ENCODE measurements at regions not wholly inside any gene's neighbourhood (a gene's known extent, or its start where the extent isn't known, plus 50 kb on each side); places are given as distances from the start of the nearest gene placed in this dataset.

DNA sequence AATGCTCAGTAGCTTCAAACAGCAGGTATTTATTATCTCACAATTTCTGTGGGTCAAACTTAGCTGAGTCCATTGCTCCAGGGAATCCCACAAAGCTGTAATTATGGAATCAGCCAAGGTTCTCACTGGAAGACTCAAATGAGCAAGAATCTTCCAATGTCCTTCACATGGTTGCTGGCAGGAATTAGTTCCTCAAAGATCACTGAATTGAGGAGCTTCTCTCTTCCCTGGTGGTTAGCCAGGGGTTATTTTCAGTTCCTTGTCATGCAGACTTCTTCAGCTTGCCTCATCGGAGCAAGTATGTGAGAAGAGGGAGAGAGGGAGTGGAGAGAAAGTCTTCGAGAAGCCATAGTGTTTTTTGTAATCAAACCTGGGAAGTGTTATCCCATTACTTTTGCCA, 2331.9 kb downstream of the MAT2B start:
- no peak for TF ChIP-seq MXI1 (conservative IDR thresholded peaks at IDR 0.05; ENCODE audit: poor library complexity, severe bottlenecking)
- TF ChIP-seq TAF1 (IDR thresholded peaks at IDR 0.05; ENCODE audit: low read depth), result no peak
- TF ChIP-seq SMC3 (conservative IDR thresholded peaks at IDR 0.05; ENCODE audit: poor library complexity), result no peak
- no peak for TF ChIP-seq EP300 (conservative IDR thresholded peaks at IDR 0.05; ENCODE audit: poor library complexity, severe bottlenecking)
- TF ChIP-seq, protein P1, sequence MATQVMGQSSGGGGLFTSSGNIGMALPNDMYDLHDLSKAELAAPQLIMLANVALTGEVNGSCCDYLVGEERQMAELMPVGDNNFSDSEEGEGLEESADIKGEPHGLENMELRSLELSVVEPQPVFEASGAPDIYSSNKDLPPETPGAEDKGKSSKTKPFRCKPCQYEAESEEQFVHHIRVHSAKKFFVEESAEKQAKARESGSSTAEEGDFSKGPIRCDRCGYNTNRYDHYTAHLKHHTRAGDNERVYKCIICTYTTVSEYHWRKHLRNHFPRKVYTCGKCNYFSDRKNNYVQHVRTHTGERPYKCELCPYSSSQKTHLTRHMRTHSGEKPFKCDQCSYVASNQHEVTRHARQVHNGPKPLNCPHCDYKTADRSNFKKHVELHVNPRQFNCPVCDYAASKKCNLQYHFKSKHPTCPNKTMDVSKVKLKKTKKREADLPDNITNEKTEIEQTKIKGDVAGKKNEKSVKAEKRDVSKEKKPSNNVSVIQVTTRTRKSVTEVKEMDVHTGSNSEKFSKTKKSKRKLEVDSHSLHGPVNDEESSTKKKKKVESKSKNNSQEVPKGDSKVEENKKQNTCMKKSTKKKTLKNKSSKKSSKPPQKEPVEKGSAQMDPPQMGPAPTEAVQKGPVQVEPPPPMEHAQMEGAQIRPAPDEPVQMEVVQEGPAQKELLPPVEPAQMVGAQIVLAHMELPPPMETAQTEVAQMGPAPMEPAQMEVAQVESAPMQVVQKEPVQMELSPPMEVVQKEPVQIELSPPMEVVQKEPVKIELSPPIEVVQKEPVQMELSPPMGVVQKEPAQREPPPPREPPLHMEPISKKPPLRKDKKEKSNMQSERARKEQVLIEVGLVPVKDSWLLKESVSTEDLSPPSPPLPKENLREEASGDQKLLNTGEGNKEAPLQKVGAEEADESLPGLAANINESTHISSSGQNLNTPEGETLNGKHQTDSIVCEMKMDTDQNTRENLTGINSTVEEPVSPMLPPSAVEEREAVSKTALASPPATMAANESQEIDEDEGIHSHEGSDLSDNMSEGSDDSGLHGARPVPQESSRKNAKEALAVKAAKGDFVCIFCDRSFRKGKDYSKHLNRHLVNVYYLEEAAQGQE (IDR thresholded peaks at IDR 0.05; ENCODE audit: borderline replicate concordance), result no peak
- TF ChIP-seq, protein P2, sequence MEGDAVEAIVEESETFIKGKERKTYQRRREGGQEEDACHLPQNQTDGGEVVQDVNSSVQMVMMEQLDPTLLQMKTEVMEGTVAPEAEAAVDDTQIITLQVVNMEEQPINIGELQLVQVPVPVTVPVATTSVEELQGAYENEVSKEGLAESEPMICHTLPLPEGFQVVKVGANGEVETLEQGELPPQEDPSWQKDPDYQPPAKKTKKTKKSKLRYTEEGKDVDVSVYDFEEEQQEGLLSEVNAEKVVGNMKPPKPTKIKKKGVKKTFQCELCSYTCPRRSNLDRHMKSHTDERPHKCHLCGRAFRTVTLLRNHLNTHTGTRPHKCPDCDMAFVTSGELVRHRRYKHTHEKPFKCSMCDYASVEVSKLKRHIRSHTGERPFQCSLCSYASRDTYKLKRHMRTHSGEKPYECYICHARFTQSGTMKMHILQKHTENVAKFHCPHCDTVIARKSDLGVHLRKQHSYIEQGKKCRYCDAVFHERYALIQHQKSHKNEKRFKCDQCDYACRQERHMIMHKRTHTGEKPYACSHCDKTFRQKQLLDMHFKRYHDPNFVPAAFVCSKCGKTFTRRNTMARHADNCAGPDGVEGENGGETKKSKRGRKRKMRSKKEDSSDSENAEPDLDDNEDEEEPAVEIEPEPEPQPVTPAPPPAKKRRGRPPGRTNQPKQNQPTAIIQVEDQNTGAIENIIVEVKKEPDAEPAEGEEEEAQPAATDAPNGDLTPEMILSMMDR (IDR thresholded peaks at IDR 0.05; ENCODE audit: poor library complexity, severe bottlenecking), result no peak
- no peak for TF ChIP-seq EZH2 (IDR thresholded peaks at IDR 0.05; ENCODE audit: borderline replicate concordance, insufficient read depth, low read length, poor library complexity, severe bottlenecking)
- no peak for TF ChIP-seq POLR2AphosphoS5 (IDR thresholded peaks at IDR 0.05)
- no peaks in the 10 kb centered on the region for H3F3A ChIP-seq (ENCODE audit: insufficient read depth, low read length, poor library complexity, severe bottlenecking)
- no peak overlapping the region for H2AFZ ChIP-seq (ENCODE audit: low read depth, low read length)

DNA sequence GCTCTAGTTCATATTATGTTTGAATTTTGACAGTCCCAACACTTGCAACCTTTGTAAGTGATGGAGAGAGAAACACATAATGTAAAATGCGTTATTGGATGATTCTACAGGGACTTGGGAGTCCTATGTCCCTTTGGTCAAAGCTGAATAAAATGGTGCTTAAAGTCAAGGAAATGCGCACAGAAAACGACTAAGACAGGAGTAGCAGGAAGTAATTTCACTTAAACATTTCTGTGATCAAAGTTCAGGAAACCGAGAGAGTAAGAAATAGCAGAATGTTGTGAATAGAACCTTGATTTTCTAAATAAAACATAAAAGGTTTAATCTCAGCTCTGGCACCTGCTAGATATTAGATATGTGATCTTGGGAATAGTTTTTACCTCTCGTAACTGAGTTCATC, 2339.2 kb downstream of the MAT2B start:
- no peaks in the 10 kb centered on the region for H3K79me2 ChIP-seq (replicated peaks; ENCODE audit: insufficient read depth, low read length)
- H4K20me1 ChIP-seq (ENCODE audit: insufficient read depth), result no peaks in the 10 kb centered on the region
- TF ChIP-seq, protein P2 (IDR thresholded peaks at IDR 0.05; ENCODE audit: poor library complexity, severe bottlenecking), result no peak
- no peak for TF ChIP-seq RAD21 (conservative IDR thresholded peaks at IDR 0.05)
- TF ChIP-seq EP300 (conservative IDR thresholded peaks at IDR 0.05; ENCODE audit: poor library complexity, severe bottlenecking), result no peak
- no peak for TF ChIP-seq POLR2AphosphoS5 (IDR thresholded peaks at IDR 0.05)
- TF ChIP-seq, protein P1 (IDR thresholded peaks at IDR 0.05; ENCODE audit: borderline replicate concordance), result no peak
- TF ChIP-seq MXI1 (conservative IDR thresholded peaks at IDR 0.05; ENCODE audit: poor library complexity, severe bottlenecking), result no peak
- TF ChIP-seq EZH2 (IDR thresholded peaks at IDR 0.05; ENCODE audit: borderline replicate concordance, insufficient read depth, low read length, poor library complexity, severe bottlenecking), result no peak
- no peak for TF ChIP-seq SMC3 (conservative IDR thresholded peaks at IDR 0.05; ENCODE audit: poor library complexity)
- TF ChIP-seq TAF1 (IDR thresholded peaks at IDR 0.05; ENCODE audit: low read depth), result no peak
- H2AFZ ChIP-seq (ENCODE audit: low read depth, low read length), result no peak overlapping the region
- H3F3A ChIP-seq (ENCODE audit: insufficient read depth, low read length, poor library complexity, severe bottlenecking), result no peaks in the 10 kb centered on the region
- no peak overlapping the region for H3K9ac ChIP-seq (ENCODE audit: low read length)
- no peak overlapping the region for H3K4me3 ChIP-seq (ENCODE audit: low read length)
- no peaks in the 10 kb centered on the region for H3K9me3 ChIP-seq (ENCODE audit: low read length)
- no peaks in the 10 kb centered on the region for H3K27me3 ChIP-seq (ENCODE audit: insufficient read depth, low read depth, low read length)
- H3K4me2 ChIP-seq (ENCODE audit: low read length), result no peak overlapping the region
- no peaks in the 10 kb centered on the region for H3K36me3 ChIP-seq (ENCODE audit: insufficient read depth, low read length)
- no peaks in the 10 kb centered on the region for H3K9me2 ChIP-seq (ENCODE audit: insufficient read depth, low read length)
- no peak overlapping the region for H3K27ac ChIP-seq (ENCODE audit: low read length)

More for the DNA sequence above, 2331.9 kb downstream of the MAT2B start:
- Histone ChIP-seq H3K4me2 (ENCODE audit: low read length) (no peak overlapping the region), H3K9me2 (ENCODE audit: insufficient read depth, low read length) (no peaks in the 10 kb centered on the region), H3K9ac (ENCODE audit: low read length) (no peak overlapping the region), H3K27me3 (ENCODE audit: insufficient read depth, low read depth, low read length) (no peaks in the 10 kb centered on the region), H3K4me3 (ENCODE audit: low read length) (no peak overlapping the region), H3K36me3 (ENCODE audit: insufficient read depth, low read length) (no peaks in the 10 kb centered on the region), H4K20me1 (ENCODE audit: insufficient read depth) (no peaks in the 10 kb centered on the region), H3K9me3 (ENCODE audit: low read length) (no peaks in the 10 kb centered on the region), H3K79me2 (replicated peaks; ENCODE audit: insufficient read depth, low read length) (no peaks in the 10 kb centered on the region), H3K27ac (ENCODE audit: low read length) (no peak overlapping the region)
